ENCODE measurements at regions not wholly inside any gene's neighbourhood (a gene's known extent, or its start where the extent isn't known, plus 50 kb on each side); places are given as distances from the start of the nearest gene placed in this dataset.

DNA sequence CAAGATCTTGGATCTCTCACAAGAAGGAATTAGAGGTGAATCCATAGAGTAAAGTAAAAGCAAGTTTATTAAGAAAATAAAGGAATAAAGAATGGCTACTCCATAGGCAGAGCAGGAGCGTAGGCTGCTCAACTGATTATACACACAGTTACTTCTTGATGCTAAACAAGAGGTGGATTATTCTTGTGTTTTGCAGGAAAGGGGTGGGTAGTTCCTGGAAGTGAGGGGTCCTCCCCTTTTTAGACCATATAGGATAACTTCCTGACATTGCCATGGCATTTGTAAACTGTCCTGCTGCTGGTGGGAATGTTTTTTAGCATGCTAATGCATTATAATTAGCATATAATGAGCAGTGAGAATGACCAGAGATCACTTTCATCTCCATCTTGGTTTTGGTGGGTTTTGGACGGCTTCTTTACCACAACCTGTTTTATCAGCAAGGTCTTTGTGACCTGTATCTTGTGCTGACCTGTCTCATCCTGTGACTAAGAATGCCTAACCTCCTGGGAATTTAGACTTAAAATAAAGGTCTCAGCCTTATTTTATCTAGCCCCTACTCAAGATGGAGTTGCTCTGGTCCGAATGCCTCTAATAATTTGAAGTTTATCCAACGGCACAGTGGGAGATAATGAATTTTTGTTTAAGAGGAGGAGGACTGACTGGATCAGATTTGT, 165.7 kb upstream of the DMRT1 start:
- TF ChIP-seq, protein P1, sequence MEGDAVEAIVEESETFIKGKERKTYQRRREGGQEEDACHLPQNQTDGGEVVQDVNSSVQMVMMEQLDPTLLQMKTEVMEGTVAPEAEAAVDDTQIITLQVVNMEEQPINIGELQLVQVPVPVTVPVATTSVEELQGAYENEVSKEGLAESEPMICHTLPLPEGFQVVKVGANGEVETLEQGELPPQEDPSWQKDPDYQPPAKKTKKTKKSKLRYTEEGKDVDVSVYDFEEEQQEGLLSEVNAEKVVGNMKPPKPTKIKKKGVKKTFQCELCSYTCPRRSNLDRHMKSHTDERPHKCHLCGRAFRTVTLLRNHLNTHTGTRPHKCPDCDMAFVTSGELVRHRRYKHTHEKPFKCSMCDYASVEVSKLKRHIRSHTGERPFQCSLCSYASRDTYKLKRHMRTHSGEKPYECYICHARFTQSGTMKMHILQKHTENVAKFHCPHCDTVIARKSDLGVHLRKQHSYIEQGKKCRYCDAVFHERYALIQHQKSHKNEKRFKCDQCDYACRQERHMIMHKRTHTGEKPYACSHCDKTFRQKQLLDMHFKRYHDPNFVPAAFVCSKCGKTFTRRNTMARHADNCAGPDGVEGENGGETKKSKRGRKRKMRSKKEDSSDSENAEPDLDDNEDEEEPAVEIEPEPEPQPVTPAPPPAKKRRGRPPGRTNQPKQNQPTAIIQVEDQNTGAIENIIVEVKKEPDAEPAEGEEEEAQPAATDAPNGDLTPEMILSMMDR (IDR thresholded peaks at IDR 0.05 in 8 of 11, conservative IDR thresholded peaks at IDR 0.05 in 3 of 11), result no peak
- no peak for TF ChIP-seq POLR2A (IDR thresholded peaks at IDR 0.05)
